ENCODE measurements at regions not wholly inside any gene's neighbourhood (a gene's known extent, or its start where the extent isn't known, plus 50 kb on each side); places are given as distances from the start of the nearest gene placed in this dataset.

DNA sequence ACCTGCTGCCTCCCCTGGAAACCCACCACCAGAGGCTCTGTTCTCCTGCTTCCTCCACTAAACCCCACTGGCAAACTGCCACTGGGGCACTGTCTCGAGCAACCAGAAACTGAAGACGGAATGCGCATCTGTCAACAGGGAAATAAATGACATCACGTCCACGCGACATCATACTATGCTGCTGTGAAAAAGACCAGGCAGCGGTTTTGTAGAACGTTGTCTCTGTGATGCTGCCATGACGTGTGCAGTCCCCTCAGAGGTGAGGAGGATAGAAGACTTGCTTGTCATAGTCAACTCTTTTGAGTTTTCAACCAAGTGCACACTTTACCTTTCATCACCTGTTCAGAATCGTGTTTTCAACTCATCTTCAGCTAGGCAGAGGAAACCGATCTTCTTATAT is 203.0 kb upstream of the IGF1R start:
- H3K27ac ChIP-seq (ENCODE audit: low read depth in 2 of 2, low read length in 1 of 2) = no peak overlapping the region
- WGBS, 2 donors = 85 to 90% methylated on average over 11 of the region's 11 CpGs
- H3K27me3 ChIP-seq (ENCODE audit: control insufficient read depth in 1 of 2, insufficient read depth in 2 of 2, low read length in 2 of 2) = no peaks in the 10 kb centered on the region
- no peaks in the 10 kb centered on the region for H3K9me3 ChIP-seq (ENCODE audit: control insufficient read depth in 2 of 2, insufficient read depth in 1 of 2, low read depth in 1 of 2, low read length in 1 of 2)
- H3K36me3 ChIP-seq (ENCODE audit: control insufficient read depth in 2 of 2, insufficient read depth in 2 of 2, low read length in 1 of 2) = no peaks in the 10 kb centered on the region
- no peak overlapping the region for H3K4me3 ChIP-seq (ENCODE audit: low read depth in 1 of 2, low read length in 2 of 2)
- no peaks in the 10 kb centered on the region for H3K4me1 ChIP-seq (ENCODE audit: control insufficient read depth in 2 of 2, insufficient read depth in 2 of 2, low read length in 1 of 2)

DNA sequence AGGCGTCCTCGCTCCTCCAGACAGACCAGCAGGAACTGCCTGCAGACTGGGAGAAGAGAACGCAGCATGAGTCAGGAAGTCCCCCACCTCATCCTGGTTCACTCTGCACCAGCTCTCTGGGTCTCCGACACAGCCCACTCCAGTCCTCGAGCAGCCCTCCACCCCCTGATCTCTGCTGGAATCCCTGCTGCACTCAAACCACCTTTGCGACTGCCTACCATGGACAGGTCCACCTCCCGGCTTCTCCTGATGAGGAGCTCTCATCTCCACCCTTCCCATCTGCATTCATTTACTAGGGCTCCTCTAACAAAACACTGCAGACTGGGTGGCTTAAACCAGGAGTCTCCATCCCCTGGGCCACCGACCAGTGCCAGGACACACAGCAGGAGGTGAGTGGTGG is 202.3 kb upstream of the IGF1R start:
- H3K27me3 ChIP-seq (ENCODE audit: control insufficient read depth in 1 of 2, insufficient read depth in 2 of 2, low read length in 2 of 2) = no peaks in the 10 kb centered on the region
- no peak overlapping the region for H3K27ac ChIP-seq (ENCODE audit: low read depth in 2 of 2, low read length in 1 of 2)
- no peak overlapping the region for H3K4me3 ChIP-seq (ENCODE audit: low read depth in 1 of 2, low read length in 2 of 2)
- WGBS, 2 donors = 82 to 84% methylated on average over 8 of the region's 8 CpGs
- H3K36me3 ChIP-seq (ENCODE audit: control insufficient read depth in 2 of 2, insufficient read depth in 2 of 2, low read length in 1 of 2) = no peaks in the 10 kb centered on the region
- H3K4me1 ChIP-seq (ENCODE audit: control insufficient read depth in 2 of 2, insufficient read depth in 2 of 2, low read length in 1 of 2) = no peaks in the 10 kb centered on the region
- no peaks in the 10 kb centered on the region for H3K9me3 ChIP-seq (ENCODE audit: control insufficient read depth in 2 of 2, insufficient read depth in 1 of 2, low read depth in 1 of 2, low read length in 1 of 2)

DNA sequence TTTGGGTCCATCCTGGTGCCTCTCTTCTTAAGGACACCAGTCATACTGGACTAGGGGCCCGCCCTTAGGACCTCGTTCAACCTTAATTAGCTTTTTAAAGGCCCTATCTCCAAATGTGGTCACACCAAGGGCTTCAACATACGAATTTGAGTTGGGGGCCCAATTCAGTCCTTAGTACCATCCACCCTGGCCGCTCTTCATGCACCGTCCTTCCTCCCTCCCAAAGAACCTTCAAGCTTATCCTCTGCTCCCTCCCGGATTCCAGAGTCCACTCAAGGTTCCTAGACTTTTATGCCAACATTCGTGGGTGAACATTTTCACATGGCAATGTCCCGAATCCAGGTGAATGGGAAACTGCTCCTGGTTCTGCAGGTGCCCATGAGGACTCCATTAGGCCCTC is 201.3 kb upstream of the IGF1R start:
- Histone ChIP-seq H3K27me3 (ENCODE audit: control insufficient read depth in 1 of 2, insufficient read depth in 2 of 2, low read length in 2 of 2) (no peaks in the 10 kb centered on the region), H3K27ac (ENCODE audit: low read depth in 2 of 2, low read length in 1 of 2) (no peak overlapping the region), H3K9me3 (ENCODE audit: control insufficient read depth in 2 of 2, insufficient read depth in 1 of 2, low read depth in 1 of 2, low read length in 1 of 2) (no peaks in the 10 kb centered on the region), H3K4me3 (ENCODE audit: low read depth in 1 of 2, low read length in 2 of 2) (no peak overlapping the region), H3K36me3 (ENCODE audit: control insufficient read depth in 2 of 2, insufficient read depth in 2 of 2, low read length in 1 of 2) (no peaks in the 10 kb centered on the region), H3K4me1 (ENCODE audit: control insufficient read depth in 2 of 2, insufficient read depth in 2 of 2, low read length in 1 of 2) (no peaks in the 10 kb centered on the region)
- 75 to 79% methylated on average over 8 of the region's 8 CpGs for WGBS, 2 donors

DNA sequence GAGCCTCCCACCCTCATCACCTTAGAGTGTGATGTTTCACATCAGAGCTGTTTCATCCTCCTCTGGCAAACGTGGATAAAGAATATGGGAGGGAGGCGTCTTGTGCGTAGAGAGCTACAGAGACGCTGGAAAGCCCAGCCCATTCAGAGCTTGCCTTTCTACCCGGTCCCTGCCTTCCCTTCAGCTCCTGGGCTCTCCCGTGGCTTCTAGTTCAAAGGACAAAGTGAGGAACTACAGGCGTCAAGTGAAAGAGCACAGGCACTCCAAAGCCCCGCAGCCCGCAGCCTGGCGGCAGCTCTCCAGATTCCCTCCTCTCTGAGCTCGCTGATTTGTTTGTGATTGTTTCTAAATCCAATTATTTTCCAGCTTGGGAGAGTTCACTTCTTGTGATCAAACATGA is 197.1 kb upstream of the IGF1R start:
- H3K4me3 ChIP-seq (ENCODE audit: low read depth in 1 of 2, low read length in 2 of 2) = no peak overlapping the region
- WGBS, 2 donors = 75 to 76% methylated on average over 11 of the region's 11 CpGs
- no peaks in the 10 kb centered on the region for H3K27me3 ChIP-seq (ENCODE audit: control insufficient read depth in 1 of 2, insufficient read depth in 2 of 2, low read length in 2 of 2)
- H3K36me3 ChIP-seq (ENCODE audit: control insufficient read depth in 2 of 2, insufficient read depth in 2 of 2, low read length in 1 of 2) = no peaks in the 10 kb centered on the region
- no peaks in the 10 kb centered on the region for H3K4me1 ChIP-seq (ENCODE audit: control insufficient read depth in 2 of 2, insufficient read depth in 2 of 2, low read length in 1 of 2)
- no peaks in the 10 kb centered on the region for H3K9me3 ChIP-seq (ENCODE audit: control insufficient read depth in 2 of 2, insufficient read depth in 1 of 2, low read depth in 1 of 2, low read length in 1 of 2)
- H3K27ac ChIP-seq (ENCODE audit: low read depth in 2 of 2, low read length in 1 of 2) = no peak overlapping the region

DNA sequence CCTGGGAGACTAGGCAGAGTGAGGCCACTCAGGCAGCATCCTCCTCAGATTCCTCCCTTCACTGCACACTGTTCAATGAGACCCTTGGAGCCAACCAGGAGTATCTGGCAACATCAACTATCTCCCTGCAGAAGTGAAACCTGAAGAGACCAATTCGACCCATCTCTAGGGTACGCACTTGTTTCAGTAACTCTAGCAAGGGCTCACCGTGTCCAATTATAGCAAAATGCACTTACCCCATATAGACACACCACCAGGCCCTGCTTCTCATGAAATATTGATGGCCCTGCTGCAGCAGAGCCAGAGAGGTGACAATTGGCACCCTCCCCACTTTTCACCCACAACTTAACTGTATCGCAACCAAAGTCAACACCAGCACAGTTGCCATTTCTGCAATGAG is 196.1 kb upstream of the IGF1R start:
- no peaks in the 10 kb centered on the region for H3K9me3 ChIP-seq (ENCODE audit: control insufficient read depth in 2 of 2, insufficient read depth in 1 of 2, low read depth in 1 of 2, low read length in 1 of 2)
- H3K4me1 ChIP-seq (ENCODE audit: control insufficient read depth in 2 of 2, insufficient read depth in 2 of 2, low read length in 1 of 2) = no peaks in the 10 kb centered on the region
- WGBS, 2 donors = 92 to 96% methylated on average over 4 of the region's 4 CpGs
- no peaks in the 10 kb centered on the region for H3K36me3 ChIP-seq (ENCODE audit: control insufficient read depth in 2 of 2, insufficient read depth in 2 of 2, low read length in 1 of 2)
- H3K4me3 ChIP-seq (ENCODE audit: low read depth in 1 of 2, low read length in 2 of 2) = no peak overlapping the region
- no peaks in the 10 kb centered on the region for H3K27me3 ChIP-seq (ENCODE audit: control insufficient read depth in 1 of 2, insufficient read depth in 2 of 2, low read length in 2 of 2)
- no peak overlapping the region for H3K27ac ChIP-seq (ENCODE audit: low read depth in 2 of 2, low read length in 1 of 2)

DNA sequence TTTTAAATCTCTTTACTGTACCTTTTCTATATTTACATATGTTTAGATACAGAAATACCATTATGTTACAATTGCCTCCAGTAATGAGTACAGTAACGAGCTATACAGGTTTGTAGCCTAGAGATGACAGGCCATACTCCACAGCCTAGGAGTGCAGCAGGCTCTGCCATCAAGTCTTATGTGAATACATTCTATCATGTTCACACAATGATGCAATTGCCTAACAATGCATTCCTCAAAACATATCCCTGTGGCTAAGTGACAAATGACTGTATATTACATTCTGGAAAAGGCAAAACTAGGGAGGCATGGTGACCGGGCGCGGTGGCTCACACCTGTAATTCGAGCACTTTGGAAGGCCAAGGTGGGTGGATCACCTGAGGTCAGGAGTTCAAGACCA is 192.4 kb upstream of the IGF1R start:
- Histone ChIP-seq H3K4me1 (ENCODE audit: control insufficient read depth in 2 of 2, insufficient read depth in 2 of 2, low read length in 1 of 2) (no peaks in the 10 kb centered on the region), H3K27ac (ENCODE audit: low read depth in 2 of 2, low read length in 1 of 2) (no peak overlapping the region), H3K36me3 (ENCODE audit: control insufficient read depth in 2 of 2, insufficient read depth in 2 of 2, low read length in 1 of 2) (no peaks in the 10 kb centered on the region), H3K9me3 (ENCODE audit: control insufficient read depth in 2 of 2, insufficient read depth in 1 of 2, low read depth in 1 of 2, low read length in 1 of 2) (no peaks in the 10 kb centered on the region), H3K4me3 (ENCODE audit: low read depth in 1 of 2, low read length in 2 of 2) (no peak overlapping the region), H3K27me3 (ENCODE audit: control insufficient read depth in 1 of 2, insufficient read depth in 2 of 2, low read length in 2 of 2) (no peaks in the 10 kb centered on the region)
- 75 to 81% methylated on average over 5 of the region's 5 CpGs for whole genome bisulfite sequencing, 2 donors

DNA sequence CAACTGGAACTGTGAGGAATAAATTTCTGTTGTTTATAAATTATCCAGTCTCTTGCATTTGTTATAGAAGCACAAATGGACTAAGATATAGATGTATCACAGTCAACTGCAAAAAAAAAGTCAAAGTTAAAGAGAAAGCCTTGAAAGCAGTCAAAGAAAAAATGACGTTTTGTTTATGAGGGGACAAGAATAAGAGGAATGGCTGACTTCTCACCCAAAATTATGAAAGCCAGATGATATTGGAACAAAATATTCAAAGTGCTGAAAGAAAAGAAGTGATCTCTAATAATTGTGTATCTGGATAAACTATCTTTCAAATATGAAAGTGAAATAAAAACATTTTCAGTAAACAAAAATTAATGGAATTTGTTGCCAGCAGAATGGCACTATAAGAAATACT is 171.8 kb upstream of the IGF1R start:
- H3K9me3 ChIP-seq (ENCODE audit: control insufficient read depth in 2 of 2, insufficient read depth in 1 of 2, low read depth in 1 of 2, low read length in 1 of 2) = peaks cover 2 to 3% of the 10 kb centered on the region in 2 donors
- H3K36me3 ChIP-seq (ENCODE audit: control insufficient read depth in 2 of 2, insufficient read depth in 2 of 2, low read length in 1 of 2) = no peaks in the 10 kb centered on the region
- H3K27ac ChIP-seq (ENCODE audit: low read depth in 2 of 2, low read length in 1 of 2) = no peak overlapping the region
- no peak overlapping the region for H3K4me3 ChIP-seq (ENCODE audit: low read depth in 1 of 2, low read length in 2 of 2)
- no peaks in the 10 kb centered on the region for H3K27me3 ChIP-seq (ENCODE audit: control insufficient read depth in 1 of 2, insufficient read depth in 2 of 2, low read length in 2 of 2)
- no peaks in the 10 kb centered on the region for H3K4me1 ChIP-seq (ENCODE audit: control insufficient read depth in 2 of 2, insufficient read depth in 2 of 2, low read length in 1 of 2)
- WGBS, 2 donors = 75% methylated on average over 1 of the region's 1 CpG

DNA sequence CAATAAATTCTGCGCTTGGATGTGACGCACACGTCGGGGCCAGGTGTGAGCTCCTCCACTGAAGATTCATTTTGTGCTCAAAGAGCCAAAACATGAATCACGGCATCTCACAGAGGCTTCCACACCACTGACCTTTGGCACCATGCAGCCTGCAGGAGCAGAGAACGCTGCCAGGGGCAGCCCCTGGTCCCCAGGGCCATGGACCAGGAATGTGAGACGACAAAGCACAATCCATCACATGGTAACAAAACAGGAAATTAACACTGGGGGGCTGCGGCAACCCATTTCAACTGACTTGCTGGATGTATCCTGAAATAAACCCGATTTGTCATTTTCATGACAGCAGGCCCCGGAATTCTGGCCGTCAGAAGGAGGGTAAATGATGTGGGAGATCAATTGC is 167.5 kb upstream of the IGF1R start:
- WGBS, 2 donors = 73 to 77% methylated on average over 11 of the region's 11 CpGs
- Histone ChIP-seq H3K27ac (ENCODE audit: low read depth in 2 of 2, low read length in 1 of 2) (no peak overlapping the region), H3K9me3 (ENCODE audit: control insufficient read depth in 2 of 2, insufficient read depth in 1 of 2, low read depth in 1 of 2, low read length in 1 of 2) (peaks cover 2 to 3% of the 10 kb centered on the region in 2 donors), H3K4me3 (ENCODE audit: low read depth in 1 of 2, low read length in 2 of 2) (no peak overlapping the region), H3K4me1 (ENCODE audit: control insufficient read depth in 2 of 2, insufficient read depth in 2 of 2, low read length in 1 of 2) (no peaks in the 10 kb centered on the region), H3K36me3 (ENCODE audit: control insufficient read depth in 2 of 2, insufficient read depth in 2 of 2, low read length in 1 of 2) (no peaks in the 10 kb centered on the region), H3K27me3 (ENCODE audit: control insufficient read depth in 1 of 2, insufficient read depth in 2 of 2, low read length in 2 of 2) (no peaks in the 10 kb centered on the region)

DNA sequence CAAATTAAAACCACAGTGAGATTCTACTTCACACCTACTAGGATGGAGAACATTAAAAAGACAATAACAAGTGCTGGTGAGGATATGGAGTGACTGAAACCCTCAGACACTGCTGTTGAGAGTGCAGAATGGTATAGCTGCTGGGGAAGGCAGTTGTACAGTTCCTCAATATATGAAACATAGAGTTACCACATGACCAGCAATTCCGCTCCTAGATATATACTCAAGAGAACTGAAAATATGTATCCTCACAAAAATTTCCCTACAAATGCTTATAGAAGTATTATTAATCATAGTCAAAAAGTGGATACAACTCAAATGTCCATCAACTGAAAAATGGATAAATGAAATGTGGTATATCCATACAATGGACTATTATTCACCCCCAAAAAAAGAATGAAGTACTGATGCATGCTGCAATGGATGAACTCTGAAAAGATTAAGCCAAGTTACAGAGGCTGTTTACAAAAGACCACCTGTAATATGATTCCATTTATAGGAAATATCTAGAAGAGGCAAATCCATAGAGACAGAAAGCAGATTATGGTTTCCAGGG is 164.7 kb upstream of the IGF1R start:
- WGBS, 2 donors = 97 to 100% methylated on average over 1 of the region's 1 CpG
- H3K9me3 ChIP-seq (ENCODE audit: control insufficient read depth in 2 of 2, insufficient read depth in 1 of 2, low read depth in 1 of 2, low read length in 1 of 2) = no peaks in the 10 kb centered on the region
- H3K27me3 ChIP-seq (ENCODE audit: control insufficient read depth in 1 of 2, insufficient read depth in 2 of 2, low read length in 2 of 2) = no peaks in the 10 kb centered on the region
- no peak overlapping the region for H3K27ac ChIP-seq (ENCODE audit: low read depth in 2 of 2, low read length in 1 of 2)
- H3K4me1 ChIP-seq (ENCODE audit: control insufficient read depth in 2 of 2, insufficient read depth in 2 of 2, low read length in 1 of 2) = no peaks in the 10 kb centered on the region
- no peaks in the 10 kb centered on the region for H3K36me3 ChIP-seq (ENCODE audit: control insufficient read depth in 2 of 2, insufficient read depth in 2 of 2, low read length in 1 of 2)
- no peak overlapping the region for H3K4me3 ChIP-seq (ENCODE audit: low read depth in 1 of 2, low read length in 2 of 2)

DNA sequence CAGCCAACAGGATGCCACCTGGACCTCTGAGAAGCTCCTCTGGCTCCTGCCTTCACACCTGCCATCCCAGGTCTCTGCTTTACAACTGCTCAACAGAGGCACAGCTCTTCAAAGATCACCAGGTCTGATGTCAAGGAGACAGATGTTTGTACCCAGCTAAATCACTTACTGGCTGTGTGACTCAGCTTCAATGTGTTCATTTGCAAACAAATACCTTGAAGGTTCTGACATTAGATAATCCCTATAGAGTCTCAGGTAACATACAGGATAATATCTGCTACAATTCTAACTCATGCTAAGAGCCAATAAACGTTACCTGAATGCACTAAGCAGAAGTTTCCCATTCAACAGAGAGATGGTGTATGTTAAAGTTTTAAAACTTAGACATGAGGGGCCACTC is 163.4 kb upstream of the IGF1R start:
- no peak overlapping the region for H3K27ac ChIP-seq (ENCODE audit: low read depth in 2 of 2, low read length in 1 of 2)
- 34 to 48% methylated on average over 1 of the region's 1 CpG for WGBS, 2 donors
- no peaks in the 10 kb centered on the region for H3K9me3 ChIP-seq (ENCODE audit: control insufficient read depth in 2 of 2, insufficient read depth in 1 of 2, low read depth in 1 of 2, low read length in 1 of 2)
- no peak overlapping the region for H3K4me3 ChIP-seq (ENCODE audit: low read depth in 1 of 2, low read length in 2 of 2)
- H3K27me3 ChIP-seq (ENCODE audit: control insufficient read depth in 1 of 2, insufficient read depth in 2 of 2, low read length in 2 of 2) = no peaks in the 10 kb centered on the region
- H3K36me3 ChIP-seq (ENCODE audit: control insufficient read depth in 2 of 2, insufficient read depth in 2 of 2, low read length in 1 of 2) = no peaks in the 10 kb centered on the region
- no peaks in the 10 kb centered on the region for H3K4me1 ChIP-seq (ENCODE audit: control insufficient read depth in 2 of 2, insufficient read depth in 2 of 2, low read length in 1 of 2)
